22Rv1 (cell line): ENCODE measurements at regions not wholly inside any gene's neighbourhood (a gene's known extent, or its start where the extent isn't known, plus 50 kb on each side); places are given as distances from the start of the nearest gene placed in this dataset.

Source experiments
- H3K27ac ChIP-seq: fragments of 450-650 bp; 2 replicates; pipeline ENCODE4 v1.5.1; 2017
- CTCF ChIP-seq: fragments of 450-650 bp; IDR thresholded peaks from 2 replicates; pipeline ENCODE4 v1.5.1; 2017; ENCODE audit warnings: mild to moderate bottlenecking
- ZFX ChIP-seq: fragments of 450-650 bp; IDR thresholded peaks from 2 replicates; pipeline ENCODE4 v1.6.1; 2017; ENCODE audit warnings: antibody characterized with exemption, borderline replicate concordance

- no peak overlapping the region for H3K27ac ChIP-seq
- TF ChIP-seq CTCF, result no peak
- TF ChIP-seq ZFX, result no peak
These were observed 641.2 kb downstream of the CDH26 start for GRCh38 chr20:60599381-60599780.

DNA sequence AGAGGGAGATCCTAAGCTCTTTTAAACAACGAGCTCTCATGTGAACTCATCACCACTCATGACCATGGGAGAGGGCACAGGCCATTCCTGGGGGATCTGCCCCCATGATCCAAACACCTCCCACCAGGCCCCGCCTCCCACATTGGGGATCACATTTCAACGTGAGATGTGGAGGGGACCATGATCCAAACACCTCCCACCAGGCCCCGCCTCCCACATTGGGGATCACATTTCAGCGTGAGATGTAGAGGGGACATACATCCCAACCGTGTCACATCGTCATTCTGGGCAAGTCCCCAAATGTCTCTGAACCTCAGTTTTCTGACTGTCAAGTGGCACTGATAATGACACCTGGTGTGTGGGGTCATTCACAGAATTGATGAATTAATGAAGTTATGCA lies 641.8 kb downstream of the CDH26 start:
- TF ChIP-seq ZFX (no peak), CTCF (no peak)
- H3K27ac ChIP-seq, result no peak overlapping the region

GRCh38 chr20:60624066-60624465 lies 628.0 kb upstream of the CDH4 start:
- H3K27ac ChIP-seq, result no peak overlapping the region
- TF ChIP-seq CTCF, result no peak

- no peak overlapping the region for H3K27ac ChIP-seq
- TF ChIP-seq ZFX, result no peak
- no peak for TF ChIP-seq CTCF
These were observed 624.1 kb upstream of the CDH4 start for GRCh38 chr20:60627751-60628565.

GRCh38 chr20:60628749-60629148 lies 623.3 kb upstream of the CDH4 start:
- TF ChIP-seq CTCF (no peak), ZFX (no peak)
- no peak overlapping the region for H3K27ac ChIP-seq

- no peak for TF ChIP-seq CTCF
- TF ChIP-seq ZFX, result no peak
- no peak overlapping the region for H3K27ac ChIP-seq
These were observed 622.9 kb upstream of the CDH4 start for GRCh38 chr20:60629206-60629605.

DNA sequence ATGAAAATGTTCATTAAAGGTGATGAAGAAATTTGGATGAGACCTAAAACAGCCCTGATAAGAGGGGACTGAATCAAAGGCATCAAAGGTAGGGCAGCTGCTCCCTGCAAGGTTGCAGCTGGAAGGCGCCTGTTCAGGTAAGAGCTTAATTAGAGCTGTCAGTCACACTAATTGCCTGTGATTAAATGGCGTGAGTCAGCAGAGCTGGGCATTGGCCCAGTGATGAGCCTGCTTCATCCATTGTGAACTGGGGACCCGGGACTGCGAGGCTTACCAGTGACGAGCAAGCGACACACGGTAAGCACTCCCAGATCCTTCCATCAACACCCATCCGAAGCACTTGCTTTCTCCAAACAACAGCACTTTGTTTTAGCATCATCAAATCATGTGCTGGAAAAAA lies 621.5 kb upstream of the CDH4 start:
- TF ChIP-seq ZFX (no peak), CTCF (no peak)
- H3K27ac ChIP-seq, result no peak overlapping the region
